ENCODE measurements at regions not wholly inside any gene's neighbourhood (a gene's known extent, or its start where the extent isn't known, plus 50 kb on each side); places are given as distances from the start of the nearest gene placed in this dataset.

- TF ChIP-seq CTCF (IDR thresholded peaks at IDR 0.05), result no peak
These were observed 62.8 kb downstream of the SCN11A start for GRCh38 chr3:38988955-38989354.

- no peak for TF ChIP-seq CTCF (IDR thresholded peaks at IDR 0.05)
These were observed 64.3 kb downstream of the SCN11A start for GRCh38 chr3:38987456-38987855.

- TF ChIP-seq CTCF (IDR thresholded peaks at IDR 0.05), result no peak
These were observed 64.8 kb downstream of the SCN11A start for GRCh38 chr3:38986901-38987300.

- TF ChIP-seq CTCF (IDR thresholded peaks at IDR 0.05), result no peak
These were observed 65.8 kb downstream of the SCN11A start for GRCh38 chr3:38985981-38986380.

- TF ChIP-seq CTCF (IDR thresholded peaks at IDR 0.05), result no peak
These were observed 66.2 kb downstream of the SCN11A start for GRCh38 chr3:38985581-38985980.

- TF ChIP-seq CTCF (IDR thresholded peaks at IDR 0.05), result no peak
These were observed 67.0 kb downstream of the SCN11A start for GRCh38 chr3:38984731-38985130.

- TF ChIP-seq CTCF (IDR thresholded peaks at IDR 0.05), result no peak
These were observed 67.6 kb downstream of the SCN11A start for GRCh38 chr3:38984110-38984509.

- TF ChIP-seq CTCF (IDR thresholded peaks at IDR 0.05), result no peak
These were observed 70.8 kb downstream of the SCN11A start for GRCh38 chr3:38980938-38981337.

Measured in LNCAP (cell line).